ENCODE measurements at regions not wholly inside any gene's neighbourhood (a gene's known extent, or its start where the extent isn't known, plus 50 kb on each side); places are given as distances from the start of the nearest gene placed in this dataset.

DNA sequence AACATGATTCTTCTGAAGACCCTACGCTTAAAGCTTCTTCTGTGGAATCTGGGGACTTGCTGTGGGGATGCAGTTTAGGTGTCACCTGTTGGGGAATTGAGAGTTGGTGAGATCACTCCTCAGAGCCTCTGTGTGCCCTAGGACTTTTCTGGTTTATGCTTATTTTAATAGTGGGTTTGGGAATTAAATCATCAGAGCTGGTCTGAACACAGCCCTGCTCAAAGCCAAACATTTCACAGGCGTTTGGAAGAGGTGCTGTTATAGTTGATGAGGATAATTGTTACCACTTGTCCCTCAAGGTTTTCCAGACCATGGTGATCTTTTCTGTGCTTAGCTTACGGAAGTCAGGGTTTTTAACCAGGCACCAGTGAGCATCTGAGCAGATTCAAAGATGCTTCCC is 106.1 kb downstream of the EBLN1 start:
- no peak for TF ChIP-seq POLR2AphosphoS5 (IDR thresholded peaks at IDR 0.05)
- TF ChIP-seq, protein P1, sequence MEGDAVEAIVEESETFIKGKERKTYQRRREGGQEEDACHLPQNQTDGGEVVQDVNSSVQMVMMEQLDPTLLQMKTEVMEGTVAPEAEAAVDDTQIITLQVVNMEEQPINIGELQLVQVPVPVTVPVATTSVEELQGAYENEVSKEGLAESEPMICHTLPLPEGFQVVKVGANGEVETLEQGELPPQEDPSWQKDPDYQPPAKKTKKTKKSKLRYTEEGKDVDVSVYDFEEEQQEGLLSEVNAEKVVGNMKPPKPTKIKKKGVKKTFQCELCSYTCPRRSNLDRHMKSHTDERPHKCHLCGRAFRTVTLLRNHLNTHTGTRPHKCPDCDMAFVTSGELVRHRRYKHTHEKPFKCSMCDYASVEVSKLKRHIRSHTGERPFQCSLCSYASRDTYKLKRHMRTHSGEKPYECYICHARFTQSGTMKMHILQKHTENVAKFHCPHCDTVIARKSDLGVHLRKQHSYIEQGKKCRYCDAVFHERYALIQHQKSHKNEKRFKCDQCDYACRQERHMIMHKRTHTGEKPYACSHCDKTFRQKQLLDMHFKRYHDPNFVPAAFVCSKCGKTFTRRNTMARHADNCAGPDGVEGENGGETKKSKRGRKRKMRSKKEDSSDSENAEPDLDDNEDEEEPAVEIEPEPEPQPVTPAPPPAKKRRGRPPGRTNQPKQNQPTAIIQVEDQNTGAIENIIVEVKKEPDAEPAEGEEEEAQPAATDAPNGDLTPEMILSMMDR (IDR thresholded peaks at IDR 0.05) = no peak
- no peak for TF ChIP-seq POLR2A (IDR thresholded peaks at IDR 0.05)
- TF ChIP-seq EP300 (IDR thresholded peaks at IDR 0.05; ENCODE audit: low read depth) = no peak
- Histone ChIP-seq H3K9me3 (no peaks in the 10 kb centered on the region), H3K27me3 (no peaks in the 10 kb centered on the region), H3K27ac (no peak overlapping the region), H3K36me3 (no peaks in the 10 kb centered on the region), H3K4me3 (no peak overlapping the region), H3K4me1 (peaks cover 0 to 7% (median 0%) of the 10 kb centered on the region in 4 donors)
- WGBS, 2 donors (ENCODE audit: low coverage in 1 of 2) = 67% methylated on average over 3 of the region's 3 CpGs; no CpG with 5 or more reads in 1 of the 2 donors
- intact Hi-C loops (cut with DNase I; ENCODE audit: low total_unique reads) = no loop called here
- DNase-seq = no peak
- in situ Hi-C loops (cut with MboI; ENCODE audit: low pct_ligation_motif_present in 1 of 4, low pct_unique_long_range_greater_than_20kb in 1 of 4, low sequenced_read_pairs in 3 of 4) = no loop called here

DNA sequence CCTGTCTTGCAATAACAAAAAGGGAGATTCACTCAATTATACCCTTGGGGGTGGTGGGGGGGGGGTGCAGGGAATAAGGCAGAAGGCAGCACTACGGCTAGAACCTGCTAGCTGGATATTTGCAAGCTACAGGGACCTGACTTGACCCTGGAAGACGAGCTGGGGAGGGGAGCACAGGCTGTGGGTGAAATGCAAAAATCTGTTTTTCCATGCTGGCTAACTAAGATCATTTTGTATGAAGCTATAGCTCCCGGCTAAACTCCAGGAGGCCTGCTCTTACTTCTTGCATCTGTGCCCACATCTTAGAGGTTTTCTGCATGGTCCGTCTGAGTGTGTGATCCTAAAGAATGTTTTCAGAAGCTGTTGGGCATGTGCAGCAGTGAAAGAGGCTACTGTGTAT is 106.6 kb downstream of the EBLN1 start:
- no peaks in the 10 kb centered on the region for H3K36me3 ChIP-seq
- in situ Hi-C loops (cut with MboI; ENCODE audit: low pct_ligation_motif_present in 1 of 4, low pct_unique_long_range_greater_than_20kb in 1 of 4, low sequenced_read_pairs in 3 of 4) = no loop called here
- TF ChIP-seq EP300 (IDR thresholded peaks at IDR 0.05; ENCODE audit: low read depth) (no peak), POLR2AphosphoS5 (IDR thresholded peaks at IDR 0.05) (no peak), POLR2A (IDR thresholded peaks at IDR 0.05) (no peak)
- TF ChIP-seq, protein P1 (IDR thresholded peaks at IDR 0.05) = no peak
- H3K4me1 ChIP-seq = peaks cover 0 to 7% (median 0%) of the 10 kb centered on the region in 4 donors
- no peaks in the 10 kb centered on the region for H3K9me3 ChIP-seq
- no peaks in the 10 kb centered on the region for H3K27me3 ChIP-seq
- 45 to 60% methylated on average over 3 to 4 of the region's 4 CpGs for WGBS, 2 donors (ENCODE audit: low coverage in 1 of 2)
- DNase-seq = no peak
- no peak overlapping the region for H3K4me3 ChIP-seq
- intact Hi-C loops (cut with DNase I; ENCODE audit: low total_unique reads) = no loop called here
- no peak overlapping the region for H3K27ac ChIP-seq

DNA sequence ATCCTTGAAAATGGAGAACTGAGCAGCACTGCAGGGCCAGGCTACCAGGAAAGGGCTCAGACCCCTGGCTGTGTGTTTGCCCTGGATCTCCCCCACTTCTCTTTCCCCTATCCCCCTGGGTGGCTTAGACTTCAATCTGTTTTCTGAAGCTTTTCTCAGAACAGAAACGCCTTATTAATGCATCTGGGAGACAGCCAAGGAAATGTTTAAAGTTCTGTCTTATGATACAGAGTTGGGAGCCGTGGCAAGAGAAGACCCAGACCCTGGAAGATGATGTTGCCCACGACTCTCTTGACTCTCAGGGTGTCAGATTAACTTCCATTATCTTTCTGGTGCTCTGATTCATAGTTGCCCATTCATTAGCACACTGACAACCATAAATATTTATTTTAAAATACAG is 107.1 kb downstream of the EBLN1 start:
- Histone ChIP-seq H3K9me3 (no peaks in the 10 kb centered on the region), H3K36me3 (no peaks in the 10 kb centered on the region), H3K27me3 (no peaks in the 10 kb centered on the region), H3K4me1 (peaks cover 0 to 7% (median 0%) of the 10 kb centered on the region in 4 donors), H3K27ac (no peak overlapping the region), H3K4me3 (no peak overlapping the region)
- intact Hi-C loops (cut with DNase I; ENCODE audit: low total_unique reads) (no loop called here), in situ Hi-C loops (cut with MboI; ENCODE audit: low pct_ligation_motif_present in 1 of 4, low pct_unique_long_range_greater_than_20kb in 1 of 4, low sequenced_read_pairs in 3 of 4) (no loop called here)
- TF ChIP-seq EP300 (IDR thresholded peaks at IDR 0.05; ENCODE audit: low read depth) (no peak), POLR2AphosphoS5 (IDR thresholded peaks at IDR 0.05) (no peak), POLR2A (IDR thresholded peaks at IDR 0.05) (no peak)
- TF ChIP-seq, protein P1 (IDR thresholded peaks at IDR 0.05) = no peak
- no peak for DNase-seq
- WGBS, 2 donors (ENCODE audit: low coverage in 1 of 2) = 13 to 21% methylated on average over 2 to 3 of the region's 3 CpGs

DNA sequence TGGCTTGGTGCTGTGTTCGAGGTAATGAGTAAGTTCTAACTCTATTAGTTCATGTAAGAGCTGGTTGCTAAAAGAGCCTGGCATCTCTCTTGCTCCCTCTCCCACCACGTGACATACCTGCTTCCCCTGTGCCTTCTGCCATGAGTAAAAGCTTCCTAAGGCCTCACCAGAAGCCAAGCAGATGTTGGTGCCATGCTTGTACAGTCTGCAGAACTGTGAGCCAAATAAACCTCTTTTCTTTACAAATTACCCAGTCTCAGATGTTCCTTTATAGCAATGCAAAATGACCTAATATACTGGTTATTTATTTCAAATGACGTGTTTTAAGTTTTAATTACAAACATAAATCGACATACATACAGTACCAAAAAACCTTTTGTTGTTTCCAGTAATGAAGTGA is 101.7 kb upstream of the DNAJC1 start:
- Histone ChIP-seq H3K9me3 (no peaks in the 10 kb centered on the region), H3K27me3 (no peaks in the 10 kb centered on the region), H3K4me1 (no peaks in the 10 kb centered on the region), H3K27ac (no peak overlapping the region), H3K4me3 (no peak overlapping the region), H3K36me3 (no peaks in the 10 kb centered on the region)
- TF ChIP-seq POLR2A (IDR thresholded peaks at IDR 0.05) (no peak), EP300 (IDR thresholded peaks at IDR 0.05; ENCODE audit: low read depth) (no peak), POLR2AphosphoS5 (IDR thresholded peaks at IDR 0.05) (no peak)
- TF ChIP-seq, protein P1 (IDR thresholded peaks at IDR 0.05) = no peak
- intact Hi-C loops (cut with DNase I; ENCODE audit: low total_unique reads) = no loop called here
- 63 to 72% methylated on average over 3 to 4 of the region's 4 CpGs for WGBS, 2 donors (ENCODE audit: low coverage in 1 of 2)
- in situ Hi-C loops (cut with MboI; ENCODE audit: low pct_ligation_motif_present in 1 of 4, low pct_unique_long_range_greater_than_20kb in 1 of 4, low sequenced_read_pairs in 3 of 4) = no loop called here
- DNase-seq = no peak

Measured in transverse colon (tissue), 4 donors.